PC-9 (cell line): ENCODE measurements at regions not wholly inside any gene's neighbourhood (a gene's known extent, or its start where the extent isn't known, plus 50 kb on each side); places are given as distances from the start of the nearest gene placed in this dataset.
A peak's percentile ranks its signal among the peaks of the same experiment; 100 is the strongest.
"Not testable (repeated sequence)": the region's sequence is repeated elsewhere in the genome, so short reads cannot be mapped to it uniquely, and the experiment has no call there.

Experiments
- BruUV-seq: library from RNA; stranded (reverse); fragments of 400-500 nt; replicated peaks from 2 replicates; lab custom pipeline; 2021; lab: Mats Ljungman, UMichigan
- CTCF ChIA-PET: fragments of 300-600 bp; sonication (Branson Sonifier 250); formaldehyde crosslinking; loops from one replicate; lab custom pipeline; 2022; ENCODE audit warnings: antibody characterized with exemption; lab: Charles Lee
- POLR2A ChIA-PET: fragments of 300-600 bp; sonication (Branson Sonifier 250); formaldehyde crosslinking; loops from one replicate; lab custom pipeline; 2022; ENCODE audit warnings: antibody characterized with exemption; ENCODE audit not compliant: unreplicated experiment; lab: Charles Lee
- DNase-seq, 2 experiments: peaks; one replicate each; pipeline versions ENCODE4 v3.0.0 to v3.0.0-alpha.2; 2015 to 2022; ENCODE audit warnings: mixed read lengths in 1 of 2
- H2AFZ ChIP-seq: fragments of 200-600 bp; sonication (generic); 2 replicates; pipeline ENCODE4 v1.8.1; 2017; ENCODE audit warnings: antibody characterized with exemption
- H3F3A ChIP-seq: fragments of 200-600 bp; sonication (generic); 2 replicates; pipeline ENCODE4 v1.8.1; 2017; ENCODE audit warnings: antibody characterized with exemption, mild to moderate bottlenecking, low read depth; ENCODE audit not compliant: insufficient read depth
- H3K27ac ChIP-seq: fragments of 200-600 bp; sonication (generic); 2 replicates; pipeline ENCODE4 v1.6.1; 2016; ENCODE audit warnings: mixed run types
- H3K27me3 ChIP-seq: fragments of 200-600 bp; sonication (generic); 2 replicates; pipeline ENCODE4 v1.6.1; 2016; ENCODE audit warnings: low read depth, mixed run types; ENCODE audit not compliant: insufficient read depth
- H3K36me3 ChIP-seq: fragments of 200-600 bp; sonication (generic); 2 replicates; pipeline ENCODE4 v1.6.1; 2016; ENCODE audit warnings: low read depth, mixed run types
- H3K4me1 ChIP-seq: fragments of 200-600 bp; sonication (generic); replicated peaks from 2 replicates; pipeline ENCODE4 v1.6.1; 2016; ENCODE audit warnings: mixed run types; ENCODE audit not compliant: insufficient read depth
- H3K4me2 ChIP-seq: fragments of 200-600 bp; sonication (generic); 2 replicates; pipeline ENCODE4 v1.6.1; 2017; ENCODE audit warnings: mixed run types
- H3K4me3 ChIP-seq: fragments of 200-600 bp; sonication (generic); 2 replicates; pipeline ENCODE4 v1.6.1; 2016; ENCODE audit warnings: mixed run types
- H3K79me2 ChIP-seq: fragments of 200-600 bp; sonication (generic); 2 replicates; pipeline ENCODE4 v1.6.1; 2017; ENCODE audit warnings: low read depth, mixed run types
- H3K9me2 ChIP-seq: fragments of 200-600 bp; sonication (generic); 2 replicates; pipeline ENCODE4 v1.8.1; 2017; ENCODE audit warnings: mild to moderate bottlenecking; ENCODE audit not compliant: insufficient read depth
- H3K9me3 ChIP-seq: fragments of 200-600 bp; sonication (generic); 2 replicates; pipeline ENCODE4 v1.8.1; 2016; ENCODE audit warnings: low read depth; ENCODE audit not compliant: insufficient read depth
- H4K20me1 ChIP-seq: fragments of 200-600 bp; sonication (generic); 2 replicates; pipeline ENCODE4 v1.8.1; 2017; ENCODE audit not compliant: insufficient read depth
- EZH2 ChIP-seq: fragments of 200-600 bp; sonication (generic); IDR thresholded peaks from 2 replicates; pipeline ENCODE4 v1.8.0; 2017; ENCODE audit warnings: antibody characterized with exemption, low read depth
- intact Hi-C: fragments of 100-400 bp; cut with micrococcal nuclease; formaldehyde crosslinking; loops from one replicate; pipeline ENCODE4 v1.10.0; 2022; ENCODE audit not compliant: unreplicated experiment
- TF ChIP-seq, protein P1 (sequence below): fragments of 200-600 bp; sonication (generic); conservative IDR thresholded peaks from 2 replicates; pipeline ENCODE4 v1.6.1; 2017; ENCODE audit warnings: mixed run types, antibody characterized with exemption, mild to moderate bottlenecking, moderate library complexity

DNA sequence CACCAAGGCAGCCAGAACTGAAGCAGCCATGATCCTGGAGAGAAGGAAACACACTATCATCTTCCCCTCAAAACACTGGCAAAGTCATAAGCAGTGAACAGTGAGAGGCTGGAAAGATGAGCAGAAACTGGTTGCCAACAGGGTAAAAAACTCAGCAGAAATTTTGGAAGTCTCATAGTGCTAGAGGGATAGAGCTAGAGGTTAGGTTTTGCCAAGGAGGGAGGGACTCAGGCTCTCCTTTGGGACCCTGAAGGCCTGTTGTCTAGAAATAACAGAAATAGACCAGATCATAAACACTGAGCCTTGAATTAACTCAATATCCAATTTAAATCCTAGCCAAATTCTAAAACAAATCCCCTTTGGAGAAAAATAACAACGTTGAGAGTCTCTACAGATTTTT is 853.6 kb downstream of the PRIM2 start:
- H3K9me2 ChIP-seq, H3K4me1 ChIP-seq, H4K20me1 ChIP-seq, POLR2A ChIA-PET, H3K27me3 ChIP-seq, CTCF ChIA-PET, H3K4me3 ChIP-seq, H3K4me2 ChIP-seq, H3K79me2 ChIP-seq, intact Hi-C loops, H3F3A ChIP-seq, H3K9me3 ChIP-seq, H3K36me3 ChIP-seq, H3K27ac ChIP-seq, H2AFZ ChIP-seq, BruUV-seq, DNase-seq: not testable (repeated sequence)

DNA sequence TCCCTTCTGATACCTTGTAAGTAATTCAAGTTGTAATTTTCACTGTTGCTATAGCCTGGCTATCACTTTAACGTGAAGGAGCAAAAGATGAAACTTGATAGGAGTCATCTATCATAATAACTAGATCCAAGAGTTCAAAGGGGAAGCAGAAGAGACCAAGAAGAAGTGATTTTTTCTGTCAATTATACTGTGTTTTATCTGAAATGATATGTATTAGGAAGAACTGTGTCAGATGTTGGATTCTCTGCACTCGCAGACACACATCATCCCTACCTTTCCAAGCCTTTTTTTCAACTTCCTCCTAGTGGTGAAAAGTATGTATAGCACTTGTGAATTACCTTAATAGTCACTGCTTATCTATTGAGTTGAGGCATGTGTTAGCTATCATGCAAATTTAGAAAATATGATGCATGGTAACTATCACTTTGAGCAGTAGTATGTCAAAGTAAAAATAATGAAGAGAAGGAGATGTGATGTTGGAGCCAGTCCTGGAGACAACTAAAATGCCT is 864.2 kb downstream of the PRIM2 start:
- H3K4me3 ChIP-seq, H3K27me3 ChIP-seq, intact Hi-C loops, BruUV-seq, H3K9me3 ChIP-seq, H2AFZ ChIP-seq, DNase-seq, H3K4me1 ChIP-seq, H3K4me2 ChIP-seq, CTCF ChIA-PET, H3K27ac ChIP-seq, POLR2A ChIA-PET, H3K9me2 ChIP-seq, H3K79me2 ChIP-seq, H4K20me1 ChIP-seq, H3K36me3 ChIP-seq, H3F3A ChIP-seq: not testable (repeated sequence)
- TF ChIP-seq, protein P1, sequence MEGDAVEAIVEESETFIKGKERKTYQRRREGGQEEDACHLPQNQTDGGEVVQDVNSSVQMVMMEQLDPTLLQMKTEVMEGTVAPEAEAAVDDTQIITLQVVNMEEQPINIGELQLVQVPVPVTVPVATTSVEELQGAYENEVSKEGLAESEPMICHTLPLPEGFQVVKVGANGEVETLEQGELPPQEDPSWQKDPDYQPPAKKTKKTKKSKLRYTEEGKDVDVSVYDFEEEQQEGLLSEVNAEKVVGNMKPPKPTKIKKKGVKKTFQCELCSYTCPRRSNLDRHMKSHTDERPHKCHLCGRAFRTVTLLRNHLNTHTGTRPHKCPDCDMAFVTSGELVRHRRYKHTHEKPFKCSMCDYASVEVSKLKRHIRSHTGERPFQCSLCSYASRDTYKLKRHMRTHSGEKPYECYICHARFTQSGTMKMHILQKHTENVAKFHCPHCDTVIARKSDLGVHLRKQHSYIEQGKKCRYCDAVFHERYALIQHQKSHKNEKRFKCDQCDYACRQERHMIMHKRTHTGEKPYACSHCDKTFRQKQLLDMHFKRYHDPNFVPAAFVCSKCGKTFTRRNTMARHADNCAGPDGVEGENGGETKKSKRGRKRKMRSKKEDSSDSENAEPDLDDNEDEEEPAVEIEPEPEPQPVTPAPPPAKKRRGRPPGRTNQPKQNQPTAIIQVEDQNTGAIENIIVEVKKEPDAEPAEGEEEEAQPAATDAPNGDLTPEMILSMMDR: peak; percentile 49

DNA sequence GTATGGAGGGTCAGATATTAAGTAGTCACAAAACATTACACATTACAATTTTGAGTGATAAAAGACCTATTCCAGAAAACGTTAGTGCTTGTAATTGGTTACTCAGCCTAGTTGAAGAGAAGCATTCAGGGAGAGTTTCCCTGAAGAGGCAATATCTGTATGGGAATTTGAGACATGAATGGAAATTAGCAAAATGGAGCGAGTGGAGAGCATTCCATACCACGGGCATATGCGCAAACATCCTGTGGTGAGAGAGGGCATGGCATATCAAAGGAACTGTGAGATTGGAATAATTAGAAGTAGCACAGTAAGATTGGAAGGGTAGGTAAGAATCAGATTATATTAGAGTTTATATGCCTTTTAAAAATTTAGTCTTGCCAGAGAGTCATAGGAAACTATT is 867.9 kb downstream of the PRIM2 start:
- CTCF ChIA-PET, H3K4me3 ChIP-seq, H3K36me3 ChIP-seq, H4K20me1 ChIP-seq, BruUV-seq, H3F3A ChIP-seq, H3K79me2 ChIP-seq, H3K9me3 ChIP-seq, H3K4me2 ChIP-seq, H3K27ac ChIP-seq, H3K9me2 ChIP-seq, H3K4me1 ChIP-seq, POLR2A ChIA-PET, DNase-seq, intact Hi-C loops, H2AFZ ChIP-seq, H3K27me3 ChIP-seq: not testable (repeated sequence)

DNA sequence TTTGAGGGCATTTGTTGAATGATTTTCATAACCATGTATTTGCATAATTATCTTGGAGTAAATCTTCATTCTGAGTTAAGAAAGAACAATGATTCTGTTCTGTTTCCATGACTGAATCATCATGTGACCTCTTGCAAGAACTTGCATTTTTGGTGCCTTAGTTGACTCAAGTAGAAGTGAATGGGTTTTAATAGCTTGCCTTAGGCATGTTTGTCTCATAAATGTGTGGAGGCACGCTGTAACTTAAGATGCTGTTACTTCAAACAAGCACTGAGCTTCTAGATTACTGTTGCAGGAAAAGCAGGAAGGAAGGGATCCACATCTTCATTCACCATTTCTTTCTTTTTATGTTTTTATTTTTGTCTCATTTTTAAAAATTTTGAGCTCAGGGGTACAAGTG is 875.8 kb downstream of the PRIM2 start:
- intact Hi-C loops, H3K4me3 ChIP-seq, H3K9me2 ChIP-seq, H3K27me3 ChIP-seq, H3K27ac ChIP-seq, POLR2A ChIA-PET, BruUV-seq, H3K4me1 ChIP-seq, CTCF ChIA-PET, H4K20me1 ChIP-seq, H3K4me2 ChIP-seq, H3K9me3 ChIP-seq, H3K36me3 ChIP-seq, H3K79me2 ChIP-seq, H2AFZ ChIP-seq, H3F3A ChIP-seq, DNase-seq: not testable (repeated sequence)

DNA sequence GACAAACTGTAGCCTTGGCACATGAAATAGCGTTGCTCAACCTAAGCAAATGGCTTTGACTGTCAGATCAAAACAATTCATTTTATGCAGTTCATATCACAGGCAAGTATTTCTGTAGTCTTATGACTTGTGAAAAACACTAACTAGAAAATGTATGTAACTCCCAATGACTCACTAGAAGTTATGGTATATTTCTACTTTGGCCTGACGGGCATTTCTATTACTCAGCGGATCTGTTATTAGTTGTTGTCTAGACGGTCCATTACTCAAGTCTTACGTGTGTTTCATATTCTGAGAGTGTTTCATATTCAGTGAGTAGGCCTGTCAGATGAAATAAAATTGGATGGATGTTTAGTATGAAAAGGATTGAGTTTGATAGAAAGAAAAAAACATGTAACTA is 880.9 kb downstream of the PRIM2 start:
- intact Hi-C loops: no loop called here
- Histone ChIP-seq H3K9me2 (no peaks in the 10 kb centered on the region), H3K4me2 (no peak overlapping the region), H2AFZ (no peak overlapping the region), H3K27ac (no peak overlapping the region), H3K4me3 (no peak overlapping the region), H3K27me3 (no peaks in the 10 kb centered on the region), H3F3A (no peaks in the 10 kb centered on the region), H3K79me2 (no peaks in the 10 kb centered on the region), H3K36me3 (no peaks in the 10 kb centered on the region), H3K4me1 (no peaks in the 10 kb centered on the region), H3K9me3 (no peaks in the 10 kb centered on the region), H4K20me1 (no peaks in the 10 kb centered on the region)
- ChIA-PET CTCF (no interaction called here), POLR2A (no interaction called here)
- no peak for TF ChIP-seq EZH2
- TF ChIP-seq, protein P1: no peak
- no peak for DNase-seq
- BruUV-seq: no TSS peak

DNA sequence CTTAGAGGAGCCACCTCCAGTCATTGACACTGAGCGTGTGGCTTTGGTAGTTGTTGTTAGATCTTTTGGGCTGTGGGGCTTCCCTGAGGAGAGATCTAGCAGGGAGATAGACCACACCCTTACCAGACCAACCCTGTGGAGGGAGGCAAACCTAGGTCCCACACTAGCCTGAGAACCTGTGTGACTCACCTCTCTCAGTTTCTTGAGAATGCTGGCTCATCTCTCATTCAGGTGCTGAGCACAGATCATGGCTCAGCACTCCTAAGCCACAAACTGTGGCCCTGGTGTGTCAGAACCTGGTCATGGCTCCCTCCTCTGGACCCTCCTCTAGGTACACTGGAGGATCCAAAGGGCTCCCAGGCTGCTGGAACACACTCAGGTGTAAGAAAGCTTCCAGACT is 919.7 kb downstream of the PRIM2 start:
- CTCF ChIA-PET, intact Hi-C loops, H3K27me3 ChIP-seq, H3K9me2 ChIP-seq, H3K9me3 ChIP-seq, H3K27ac ChIP-seq, H2AFZ ChIP-seq, H4K20me1 ChIP-seq, H3F3A ChIP-seq, BruUV-seq, POLR2A ChIA-PET, H3K4me3 ChIP-seq, DNase-seq, H3K4me1 ChIP-seq, H3K36me3 ChIP-seq, H3K79me2 ChIP-seq, H3K4me2 ChIP-seq: not testable (repeated sequence)
